ENCODE measurements at regions not wholly inside any gene's neighbourhood (a gene's known extent, or its start where the extent isn't known, plus 50 kb on each side); places are given as distances from the start of the nearest gene placed in this dataset.
"Not testable (repeated sequence)": the region's sequence is repeated elsewhere in the genome, so short reads cannot be mapped to it uniquely, and the experiment has no call there.

- no peak for DNase-seq
These were observed 247.4 kb downstream of the CYLC2 start for GRCh38 chr9:103242486-103242885.

- no peak for DNase-seq
These were observed 248.4 kb downstream of the CYLC2 start for GRCh38 chr9:103243553-103243952.

- no peak for DNase-seq
These were observed 250.2 kb downstream of the CYLC2 start for GRCh38 chr9:103245369-103245768.

- no peak for DNase-seq
These were observed 266.8 kb downstream of the CYLC2 start for GRCh38 chr9:103261951-103262350.

- DNase-seq: no peak
These were observed 270.9 kb downstream of the CYLC2 start for GRCh38 chr9:103266064-103266463.

DNA sequence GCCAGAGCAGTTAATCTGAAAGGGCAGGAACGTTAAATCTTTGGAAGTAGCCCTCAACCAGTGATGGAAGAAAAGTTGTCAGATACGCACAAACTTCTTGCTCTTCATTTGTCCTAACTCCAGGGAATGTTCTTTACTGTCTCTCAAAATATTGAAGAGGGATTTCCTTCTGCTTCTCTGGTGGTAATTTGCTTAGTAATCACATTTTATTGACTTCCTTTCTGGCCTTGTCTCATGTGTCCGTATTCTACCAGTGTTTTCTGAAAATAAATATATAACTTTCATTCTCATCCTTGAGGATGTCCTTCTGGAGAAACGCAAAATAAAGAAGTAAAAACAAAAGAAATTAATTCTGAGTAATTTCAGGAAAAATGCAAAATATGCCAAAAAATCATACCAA, 282.1 kb downstream of the CYLC2 start:
- no peak for DNase-seq

DNA sequence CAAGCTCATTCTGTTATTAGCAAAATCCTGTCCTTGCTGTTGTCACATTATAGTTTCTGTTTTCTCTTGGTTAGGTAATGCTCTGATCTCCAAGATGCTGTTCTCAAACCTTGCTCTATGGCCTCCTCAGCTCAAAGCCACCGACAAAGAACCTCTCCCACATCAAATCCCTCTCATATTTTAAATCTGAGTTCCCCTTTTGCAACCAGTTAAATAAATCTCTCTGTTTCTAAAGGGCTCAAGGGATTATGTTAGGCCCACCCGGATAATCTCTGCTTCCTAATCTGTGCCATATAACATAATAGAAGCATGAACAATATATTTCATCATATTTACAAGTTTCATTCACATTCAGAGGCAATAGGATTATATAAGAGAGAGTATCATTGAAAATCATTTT, 286.0 kb downstream of the CYLC2 start:
- DNase-seq: no peak

DNA sequence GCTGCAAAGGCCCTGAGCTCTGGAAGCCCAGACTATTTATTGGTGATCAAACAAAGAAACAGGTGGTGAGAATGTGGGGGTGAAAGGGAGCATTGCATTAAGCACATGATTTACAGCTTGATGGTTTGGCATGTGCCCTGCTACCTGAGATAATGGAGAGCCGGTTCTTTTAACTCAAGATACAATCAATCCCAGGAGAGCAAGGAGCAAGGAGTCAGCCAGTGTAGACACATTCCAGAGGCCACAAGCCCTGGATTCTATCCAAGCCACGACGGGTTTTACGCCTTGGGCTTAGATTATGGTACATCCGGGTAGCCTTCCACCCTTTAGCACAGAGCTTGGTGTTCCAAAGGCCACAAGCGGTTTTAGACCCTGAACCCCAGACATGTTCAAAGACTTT, 292.2 kb downstream of the CYLC2 start:
- DNase-seq: no peak

GRCh38 chr9:103296189-103296588, 301.1 kb downstream of the CYLC2 start:
- DNase-seq: no peak

GRCh38 chr9:103301051-103301450, 305.9 kb downstream of the CYLC2 start:
- DNase-seq: no peak

- DNase-seq: no peak
These were observed 309.7 kb downstream of the CYLC2 start for GRCh38 chr9:103304797-103305196.

DNA sequence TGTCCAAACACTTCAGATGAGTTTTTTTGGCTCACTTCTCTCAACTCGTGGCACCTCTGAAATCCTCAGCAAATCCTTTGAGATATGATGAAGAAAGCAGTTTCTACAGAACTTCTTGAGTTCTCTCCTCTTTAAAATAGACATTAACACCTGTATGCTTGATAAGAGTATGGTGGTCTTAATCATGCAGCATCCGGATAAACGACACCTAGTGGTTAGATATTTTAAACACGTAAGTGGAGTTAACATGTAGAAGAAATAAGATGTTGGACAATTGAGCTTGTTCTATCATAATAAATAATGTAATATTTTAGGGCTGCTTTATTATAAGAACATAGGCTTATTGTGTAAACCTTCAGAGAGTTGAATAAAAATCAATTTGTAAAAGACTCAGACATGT, 324.8 kb downstream of the CYLC2 start:
- no peak for DNase-seq

GRCh38 chr9:103323699-103324098, 328.6 kb downstream of the CYLC2 start:
- no peak for DNase-seq

DNA sequence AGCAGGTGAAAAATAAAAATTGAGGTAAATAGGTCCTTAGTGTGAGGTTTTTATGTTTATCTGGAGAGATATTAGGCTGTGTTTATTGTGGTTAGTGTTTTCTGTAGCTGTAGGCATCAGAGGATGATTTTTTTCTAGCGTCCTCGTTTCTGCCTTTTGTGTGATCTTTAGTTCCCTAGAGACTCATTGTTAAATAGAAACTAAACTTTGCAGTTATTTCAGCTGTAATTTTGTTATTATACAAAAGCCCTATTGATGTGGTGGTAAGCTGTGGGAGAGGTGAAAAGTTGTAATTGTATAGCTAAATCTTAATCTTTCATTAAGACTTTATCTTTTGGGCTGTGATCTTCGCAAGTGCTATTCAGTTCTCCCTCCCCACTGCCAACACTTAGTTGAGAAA, 340.3 kb downstream of the CYLC2 start:
- DNase-seq: no peak

- no peak for DNase-seq
These were observed 359.9 kb downstream of the CYLC2 start for GRCh38 chr9:103355000-103355399.

- not testable (repeated sequence) for DNase-seq
These were observed 362.8 kb downstream of the CYLC2 start for GRCh38 chr9:103357980-103358379.

GRCh38 chr9:103361906-103362305, 366.8 kb downstream of the CYLC2 start:
- DNase-seq: no peak

- no peak for DNase-seq
These were observed 367.9 kb downstream of the CYLC2 start for GRCh38 chr9:103362986-103363385.

DNA sequence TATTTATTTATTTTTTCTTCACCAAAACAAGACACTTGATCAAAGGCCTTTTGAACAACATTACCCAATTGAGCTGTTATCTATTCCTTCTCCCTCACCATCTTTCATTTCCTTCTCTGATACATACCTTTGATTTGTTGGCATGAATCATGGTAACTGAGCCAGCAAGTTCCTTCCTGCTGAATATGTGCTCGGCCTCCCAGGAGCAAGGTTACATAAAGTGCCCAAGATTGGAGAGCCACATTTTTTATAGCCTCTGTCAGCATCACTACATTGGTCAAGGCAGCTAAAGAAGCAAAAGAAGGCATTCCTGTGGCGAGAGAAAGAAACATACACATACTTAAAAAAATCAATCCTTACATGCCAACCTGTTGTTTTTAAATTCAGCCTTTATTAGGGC, 369.6 kb downstream of the CYLC2 start:
- no peak for DNase-seq

- no peak for DNase-seq
These were observed 376.0 kb downstream of the CYLC2 start for GRCh38 chr9:103371152-103371551.

DNA sequence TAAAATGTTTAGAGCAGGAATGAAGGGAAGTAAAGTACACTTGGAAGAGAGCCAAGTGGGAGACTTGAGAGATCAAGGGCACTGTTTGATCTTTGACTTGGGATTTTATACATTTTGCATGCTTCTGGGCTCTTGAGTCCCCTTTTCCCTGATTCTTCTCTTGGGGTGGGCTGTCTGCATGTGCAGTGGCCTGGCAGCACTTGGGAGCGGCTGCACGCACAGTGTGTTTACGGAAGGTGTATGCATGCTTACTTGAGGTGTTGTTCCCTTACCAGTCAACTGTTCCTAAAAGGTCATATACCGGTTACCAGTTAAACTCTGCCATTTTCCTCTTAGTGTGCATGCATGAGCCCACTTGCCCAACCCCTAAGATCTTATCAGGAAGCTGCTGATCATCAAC, 377.7 kb downstream of the CYLC2 start:
- DNase-seq: no peak

DNA sequence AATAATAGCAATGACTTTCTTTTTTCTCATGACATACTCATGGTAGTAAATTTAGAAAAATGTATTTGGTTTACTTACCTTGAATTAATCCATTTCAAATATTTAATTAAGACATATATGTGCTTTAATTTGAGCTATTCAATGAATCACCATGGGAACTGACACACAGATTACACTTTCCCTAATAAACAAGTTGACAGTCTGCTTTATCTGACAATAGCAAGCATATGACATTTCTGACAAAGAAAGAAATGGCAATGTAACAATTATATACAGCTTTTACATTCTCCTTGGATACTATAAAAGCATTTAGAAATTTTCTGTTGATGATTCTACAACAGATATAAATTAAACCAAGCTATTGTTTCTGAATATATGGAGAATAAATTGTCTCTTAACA, 382.5 kb downstream of the CYLC2 start:
- no peak for DNase-seq

DNA sequence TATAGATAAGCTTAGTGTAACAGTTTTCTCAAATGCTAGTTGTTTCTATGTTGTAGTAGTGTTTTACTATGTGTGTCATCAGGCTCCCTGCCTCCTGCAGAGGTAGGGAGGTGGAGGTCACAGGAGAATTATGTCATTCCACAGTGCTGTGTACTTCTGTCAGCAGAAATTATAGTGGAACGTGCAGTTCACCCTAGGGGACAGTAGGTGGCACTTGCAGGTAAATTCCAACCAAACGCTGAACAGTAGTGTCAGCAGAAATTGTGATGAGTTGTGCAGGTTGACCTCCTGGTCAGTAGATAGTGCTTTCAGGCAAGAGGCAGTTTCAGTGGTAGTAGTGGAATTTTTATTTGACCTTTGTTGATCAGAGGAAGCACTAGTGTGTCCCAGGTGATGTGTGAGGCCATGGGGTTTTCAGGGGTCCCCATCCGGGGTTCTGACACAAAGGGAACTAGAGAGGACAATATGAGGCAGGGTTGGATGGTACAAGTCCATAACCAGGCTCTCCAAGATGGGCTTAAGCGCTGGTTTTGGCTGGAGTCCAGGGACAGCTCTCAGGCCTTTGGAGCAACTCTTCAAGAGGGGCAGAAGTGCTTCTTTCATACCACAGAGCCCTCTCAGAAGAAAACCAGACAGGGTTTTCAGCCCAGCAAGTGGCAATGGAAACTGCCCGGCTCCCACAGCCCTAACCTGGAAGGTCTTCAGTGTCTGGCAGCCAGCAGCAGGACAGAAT, 402.9 kb downstream of the CYLC2 start:
- DNase-seq: peak; percentile 4 to 5

DNA sequence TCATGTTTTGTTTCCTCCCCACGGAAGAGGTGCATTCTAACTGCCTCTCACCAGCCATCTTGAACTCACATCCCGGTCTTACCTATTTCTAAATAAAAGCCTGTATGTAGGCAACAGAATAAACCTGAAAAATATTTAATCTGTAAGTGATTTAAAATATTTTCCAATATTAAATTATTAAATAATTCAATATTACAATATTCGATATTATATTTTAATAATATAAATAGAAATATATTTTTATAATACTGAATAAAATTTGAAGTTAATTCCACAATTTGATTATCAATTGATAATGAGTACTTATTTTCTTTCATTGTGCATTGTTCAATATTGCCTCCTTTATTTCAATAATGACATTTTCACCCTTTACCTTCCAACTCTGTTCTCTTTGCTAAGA, 404.4 kb downstream of the CYLC2 start:
- no peak for DNase-seq

GRCh38 chr9:103407260-103407659, 412.1 kb downstream of the CYLC2 start:
- no peak for DNase-seq
